ENCODE measurements at regions not wholly inside any gene's neighbourhood (a gene's known extent, or its start where the extent isn't known, plus 50 kb on each side); places are given as distances from the start of the nearest gene placed in this dataset.

DNA sequence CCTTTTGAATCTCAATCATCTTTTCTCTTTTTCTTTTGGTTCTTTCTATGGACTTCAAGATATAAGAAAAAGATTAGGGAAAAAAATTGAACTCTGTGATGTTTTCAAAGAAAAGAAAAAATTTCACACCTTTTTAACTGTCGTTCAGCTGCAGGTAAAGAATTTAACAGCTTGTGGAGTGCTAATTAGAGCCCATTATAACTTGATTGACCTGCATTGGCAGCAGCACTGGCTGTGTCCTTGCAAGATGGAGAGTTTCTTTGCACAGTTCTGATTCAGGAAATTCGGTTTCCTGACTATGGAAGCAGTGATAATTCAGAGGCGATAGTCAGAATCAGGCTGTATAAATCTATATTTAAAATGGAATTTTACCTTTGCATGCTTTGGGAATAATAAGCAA is 183.2 kb upstream of the DACH1 start:
- Histone ChIP-seq H3K4me3 (ENCODE audit: low read length in 2 of 2) (no peak overlapping the region), H3K27ac (ENCODE audit: low read depth in 1 of 2, low read length in 2 of 2) (no peak overlapping the region), H3K9me3 (ENCODE audit: control insufficient read depth, low read length) (peaks cover 1% of the 10 kb centered on the region), H3K27me3 (ENCODE audit: control insufficient read depth in 1 of 2, insufficient read depth in 2 of 2, low read length in 1 of 2) (no peaks in the 10 kb centered on the region), H3K36me3 (ENCODE audit: control insufficient read depth in 1 of 2, insufficient read depth in 2 of 2, low read length in 1 of 2) (no peaks in the 10 kb centered on the region), H3K4me1 (ENCODE audit: control insufficient read depth in 1 of 2, insufficient read depth in 2 of 2, low read length in 2 of 2) (no peaks in the 10 kb centered on the region)
- intact Hi-C loops (cut with DNase I): no loop called here
- WGBS, 2 donors: 46 to 47% methylated on average over 3 of the region's 3 CpGs
- ATAC-seq (ENCODE audit: low FRiP score) (no peak), DNase-seq (no peak)

GRCh38 chr13:72043366-72043765 is 176.4 kb upstream of the DACH1 start:
- 53 to 60% methylated on average over 4 of the region's 4 CpGs for WGBS, 2 donors
- ATAC-seq (ENCODE audit: low FRiP score) (no peak), DNase-seq (no peak)
- H3K36me3 ChIP-seq (ENCODE audit: control insufficient read depth in 1 of 2, insufficient read depth in 2 of 2, low read length in 1 of 2): no peaks in the 10 kb centered on the region
- H3K4me3 ChIP-seq (ENCODE audit: low read length in 2 of 2): no peak overlapping the region
- no peaks in the 10 kb centered on the region for H3K9me3 ChIP-seq (ENCODE audit: control insufficient read depth, low read length)
- H3K27ac ChIP-seq (ENCODE audit: low read depth in 1 of 2, low read length in 2 of 2): no peak overlapping the region
- H3K4me1 ChIP-seq (ENCODE audit: control insufficient read depth in 1 of 2, insufficient read depth in 2 of 2, low read length in 2 of 2): no peaks in the 10 kb centered on the region
- intact Hi-C loops (cut with DNase I): no loop called here
- no peaks in the 10 kb centered on the region for H3K27me3 ChIP-seq (ENCODE audit: control insufficient read depth in 1 of 2, insufficient read depth in 2 of 2, low read length in 1 of 2)

DNA sequence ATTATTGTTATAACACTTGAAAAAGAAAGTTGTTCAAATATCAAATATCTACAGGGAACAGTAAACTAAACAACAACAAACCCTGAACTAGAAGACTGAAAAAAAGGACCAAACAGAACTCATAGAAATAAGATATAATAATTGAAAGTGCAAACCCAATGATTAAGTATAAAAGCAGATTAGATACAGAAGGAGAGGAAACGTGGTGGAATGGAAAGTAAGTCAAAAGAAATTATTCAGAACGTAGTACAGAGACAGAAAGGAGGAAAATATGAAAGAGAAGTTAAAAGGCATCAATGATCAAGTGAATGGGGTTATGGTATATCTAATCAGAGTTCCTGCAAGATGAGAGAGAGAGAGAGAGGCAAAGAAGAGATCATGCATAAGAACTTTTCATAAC is 174.2 kb upstream of the DACH1 start:
- intact Hi-C loops (cut with DNase I): no loop called here
- ATAC-seq (ENCODE audit: low FRiP score) (no peak), DNase-seq (no peak)
- no peak overlapping the region for H3K27ac ChIP-seq (ENCODE audit: low read depth in 1 of 2, low read length in 2 of 2)
- no peaks in the 10 kb centered on the region for H3K9me3 ChIP-seq (ENCODE audit: control insufficient read depth, low read length)
- no peak overlapping the region for H3K4me3 ChIP-seq (ENCODE audit: low read length in 2 of 2)
- 53 to 54% methylated on average over 2 of the region's 2 CpGs for WGBS, 2 donors
- H3K27me3 ChIP-seq (ENCODE audit: control insufficient read depth in 1 of 2, insufficient read depth in 2 of 2, low read length in 1 of 2): no peaks in the 10 kb centered on the region
- no peaks in the 10 kb centered on the region for H3K4me1 ChIP-seq (ENCODE audit: control insufficient read depth in 1 of 2, insufficient read depth in 2 of 2, low read length in 2 of 2)
- no peaks in the 10 kb centered on the region for H3K36me3 ChIP-seq (ENCODE audit: control insufficient read depth in 1 of 2, insufficient read depth in 2 of 2, low read length in 1 of 2)

GRCh38 chr13:72039126-72039525 is 172.1 kb upstream of the DACH1 start:
- Histone ChIP-seq H3K36me3 (ENCODE audit: control insufficient read depth in 1 of 2, insufficient read depth in 2 of 2, low read length in 1 of 2) (no peaks in the 10 kb centered on the region), H3K4me1 (ENCODE audit: control insufficient read depth in 1 of 2, insufficient read depth in 2 of 2, low read length in 2 of 2) (no peaks in the 10 kb centered on the region), H3K27ac (ENCODE audit: low read depth in 1 of 2, low read length in 2 of 2) (no peak overlapping the region), H3K4me3 (ENCODE audit: low read length in 2 of 2) (no peak overlapping the region), H3K27me3 (ENCODE audit: control insufficient read depth in 1 of 2, insufficient read depth in 2 of 2, low read length in 1 of 2) (no peaks in the 10 kb centered on the region), H3K9me3 (ENCODE audit: control insufficient read depth, low read length) (peaks cover 2% of the 10 kb centered on the region)
- WGBS, 2 donors: 88 to 91% methylated on average over 3 of the region's 3 CpGs
- ATAC-seq (ENCODE audit: low FRiP score) (no peak), DNase-seq (no peak)
- intact Hi-C loops (cut with DNase I): no loop called here

- H3K27me3 ChIP-seq (ENCODE audit: control insufficient read depth in 1 of 2, insufficient read depth in 2 of 2, low read length in 1 of 2): no peaks in the 10 kb centered on the region
- no peak overlapping the region for H3K27ac ChIP-seq (ENCODE audit: low read depth in 1 of 2, low read length in 2 of 2)
- intact Hi-C loops (cut with DNase I): no loop called here
- peaks cover 2% of the 10 kb centered on the region for H3K9me3 ChIP-seq (ENCODE audit: control insufficient read depth, low read length)
- ATAC-seq (ENCODE audit: low FRiP score) (no peak), DNase-seq (no peak)
- no peaks in the 10 kb centered on the region for H3K4me1 ChIP-seq (ENCODE audit: control insufficient read depth in 1 of 2, insufficient read depth in 2 of 2, low read length in 2 of 2)
- WGBS, 2 donors: 77 to 78% methylated on average over 3 of the region's 3 CpGs
- H3K4me3 ChIP-seq (ENCODE audit: low read length in 2 of 2): no peak overlapping the region
- H3K36me3 ChIP-seq (ENCODE audit: control insufficient read depth in 1 of 2, insufficient read depth in 2 of 2, low read length in 1 of 2): no peaks in the 10 kb centered on the region
Observed at GRCh38 chr13:72029981-72030380, 163.0 kb upstream of the DACH1 start.

- Histone ChIP-seq H3K9me3 (ENCODE audit: control insufficient read depth, low read length) (peaks cover 2% of the 10 kb centered on the region), H3K4me3 (ENCODE audit: low read length in 2 of 2) (no peak overlapping the region), H3K4me1 (ENCODE audit: control insufficient read depth in 1 of 2, insufficient read depth in 2 of 2, low read length in 2 of 2) (no peaks in the 10 kb centered on the region), H3K27me3 (ENCODE audit: control insufficient read depth in 1 of 2, insufficient read depth in 2 of 2, low read length in 1 of 2) (no peaks in the 10 kb centered on the region), H3K27ac (ENCODE audit: low read depth in 1 of 2, low read length in 2 of 2) (no peak overlapping the region), H3K36me3 (ENCODE audit: control insufficient read depth in 1 of 2, insufficient read depth in 2 of 2, low read length in 1 of 2) (no peaks in the 10 kb centered on the region)
- DNase-seq (no peak), ATAC-seq (ENCODE audit: low FRiP score) (no peak)
- 84 to 88% methylated on average over 1 of the region's 1 CpG for WGBS, 2 donors
- intact Hi-C loops (cut with DNase I): no loop called here
Observed at GRCh38 chr13:72025836-72026235, 158.8 kb upstream of the DACH1 start.

DNA sequence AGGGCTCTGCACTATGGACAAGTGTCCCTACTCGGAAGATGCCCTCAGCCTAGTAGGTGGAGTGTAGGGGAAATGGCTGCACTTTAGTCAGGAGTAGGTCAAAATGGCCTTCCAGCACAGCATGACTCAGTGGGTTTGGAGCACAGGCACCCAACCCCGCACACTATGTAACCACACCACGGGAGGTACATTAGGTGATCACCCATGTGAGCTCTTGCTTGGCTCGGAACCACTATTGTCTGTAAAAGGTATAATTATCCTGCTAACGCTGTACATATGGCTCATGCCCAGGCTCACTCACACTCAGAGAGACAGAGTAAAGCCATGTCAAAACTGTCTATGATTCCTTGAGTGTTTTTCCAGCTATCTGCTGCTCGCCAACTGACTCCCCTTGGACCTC is 156.9 kb upstream of the DACH1 start:
- no peaks in the 10 kb centered on the region for H3K36me3 ChIP-seq (ENCODE audit: control insufficient read depth in 1 of 2, insufficient read depth in 2 of 2, low read length in 1 of 2)
- no peak overlapping the region for H3K27ac ChIP-seq (ENCODE audit: low read depth in 1 of 2, low read length in 2 of 2)
- H3K4me1 ChIP-seq (ENCODE audit: control insufficient read depth in 1 of 2, insufficient read depth in 2 of 2, low read length in 2 of 2): no peaks in the 10 kb centered on the region
- ATAC-seq (ENCODE audit: low FRiP score) (no peak), DNase-seq (no peak)
- intact Hi-C loops (cut with DNase I): no loop called here
- H3K27me3 ChIP-seq (ENCODE audit: control insufficient read depth in 1 of 2, insufficient read depth in 2 of 2, low read length in 1 of 2): no peaks in the 10 kb centered on the region
- 87 to 88% methylated on average over 6 of the region's 6 CpGs for WGBS, 2 donors
- H3K9me3 ChIP-seq (ENCODE audit: control insufficient read depth, low read length): no peaks in the 10 kb centered on the region
- H3K4me3 ChIP-seq (ENCODE audit: low read length in 2 of 2): no peak overlapping the region

GRCh38 chr13:72005455-72005854 is 138.5 kb upstream of the DACH1 start:
- H3K36me3 ChIP-seq (ENCODE audit: control insufficient read depth in 1 of 2, insufficient read depth in 2 of 2, low read length in 1 of 2): no peaks in the 10 kb centered on the region
- H3K4me3 ChIP-seq (ENCODE audit: low read length in 2 of 2): no peak overlapping the region
- no peak overlapping the region for H3K27ac ChIP-seq (ENCODE audit: low read depth in 1 of 2, low read length in 2 of 2)
- no peaks in the 10 kb centered on the region for H3K9me3 ChIP-seq (ENCODE audit: control insufficient read depth, low read length)
- intact Hi-C loops (cut with DNase I): no loop called here
- no peaks in the 10 kb centered on the region for H3K4me1 ChIP-seq (ENCODE audit: control insufficient read depth in 1 of 2, insufficient read depth in 2 of 2, low read length in 2 of 2)
- DNase-seq (no peak), ATAC-seq (ENCODE audit: low FRiP score) (no peak)
- H3K27me3 ChIP-seq (ENCODE audit: control insufficient read depth in 1 of 2, insufficient read depth in 2 of 2, low read length in 1 of 2): no peaks in the 10 kb centered on the region

- ATAC-seq (ENCODE audit: low FRiP score): no peak
- intact Hi-C loops (cut with DNase I): no loop called here
- H3K9me3 ChIP-seq (ENCODE audit: control insufficient read depth, low read length): no peaks in the 10 kb centered on the region
Observed at GRCh38 chr13:72004784-72005374, 137.9 kb upstream of the DACH1 start.

More at GRCh38 chr13:72004784-72005374, 137.9 kb upstream of the DACH1 start:
- Histone ChIP-seq H3K27me3 (ENCODE audit: control insufficient read depth in 1 of 2, insufficient read depth in 2 of 2, low read length in 1 of 2) (no peaks in the 10 kb centered on the region), H3K4me1 (ENCODE audit: control insufficient read depth in 1 of 2, insufficient read depth in 2 of 2, low read length in 2 of 2) (no peaks in the 10 kb centered on the region), H3K36me3 (ENCODE audit: control insufficient read depth in 1 of 2, insufficient read depth in 2 of 2, low read length in 1 of 2) (no peaks in the 10 kb centered on the region), H3K4me3 (ENCODE audit: low read length in 2 of 2) (no peak overlapping the region), H3K27ac (ENCODE audit: low read depth in 1 of 2, low read length in 2 of 2) (no peak overlapping the region)
- 51 to 64% methylated on average over 5 of the region's 5 CpGs for WGBS, 2 donors
- DNase-seq: no peak

Data from aorta (tissue), 5 donors.